H1 (cell line): ENCODE measurements at regions not wholly inside any gene's neighbourhood (a gene's known extent, or its start where the extent isn't known, plus 50 kb on each side); places are given as distances from the start of the nearest gene placed in this dataset.
A peak's percentile ranks its signal among the peaks of the same experiment; 100 is the strongest.

Experiments used
- CTCF ChIA-PET: fragments of 300-600 bp; sonication (Branson Sonifier 250); formaldehyde crosslinking; loops from one replicate; lab custom pipeline; 2021; ENCODE audit not compliant: partially characterized antibody; lab: Charles Lee
- POLR2A ChIA-PET: fragments of 300-600 bp; sonication (Branson Sonifier 250); formaldehyde crosslinking; loops from one replicate; lab custom pipeline; 2021; ENCODE audit warnings: inconsistent platforms; ENCODE audit not compliant: partially characterized antibody; lab: Charles Lee
- DNase-seq, 2 experiments: peaks; one replicate each; pipeline versions ENCODE4 v3.0.0 to v3.0.0-alpha.2; 2010 to 2022; ENCODE audit warnings: low spot score in 2 of 2, low read depth in 1 of 2, mixed read lengths in 1 of 2
- FAIRE-seq: peaks from 2 replicates; lab custom pipeline; 2011; peaks lifted over from hg19 to GRCh38; lab: Jason Lieb, UNC
- H2AFZ ChIP-seq: 2 replicates; pipeline ENCODE4 v1.8.1; 2012; ENCODE audit warnings: low read length, inconsistent platforms
- H2AK5ac ChIP-seq: 2 replicates; pipeline ENCODE4 v1.6.1; 2013; ENCODE audit warnings: low read depth, low read length
- H2BK120ac ChIP-seq: replicated peaks from 2 replicates; pipeline ENCODE3; 2013; ENCODE audit warnings: low read depth, low read length, inconsistent platforms
- H2BK12ac ChIP-seq: 2 replicates; pipeline ENCODE4 v1.6.1; 2013; ENCODE audit warnings: low read depth, low read length
- H2BK15ac ChIP-seq: 2 replicates; pipeline ENCODE4 v1.6.1; 2013; ENCODE audit warnings: low read length
- H2BK20ac ChIP-seq: 2 replicates; pipeline ENCODE4 v1.6.1; 2013; ENCODE audit warnings: low read length
- H2BK5ac ChIP-seq: 2 replicates; pipeline ENCODE4 v1.6.1; 2013; ENCODE audit warnings: low read depth, low read length
- H3K14ac ChIP-seq: 2 replicates; pipeline ENCODE4 v1.6.1; 2013; ENCODE audit warnings: inconsistent platforms; ENCODE audit not compliant: insufficient read length
- H3K18ac ChIP-seq: 2 replicates; pipeline ENCODE4 v1.6.1; 2013; ENCODE audit warnings: low read length; ENCODE audit errors: extremely low read depth
- H3K23ac ChIP-seq: 2 replicates; pipeline ENCODE4 v1.6.1; 2013; ENCODE audit warnings: inconsistent platforms; ENCODE audit not compliant: insufficient read length
- H3K23me2 ChIP-seq: 2 replicates; pipeline ENCODE4 v1.6.1; 2013; ENCODE audit warnings: low read depth, low read length
- H3K27ac ChIP-seq: 2 replicates; pipeline ENCODE4 v1.6.1; 2011; ENCODE audit warnings: low read depth, low read length, inconsistent platforms
- H3K27me3 ChIP-seq, 4 experiments: replicated peaks in 1 of 4; 1 replicate in 1 of 4; 2 replicates in 3 of 4; pipeline versions ENCODE4 v1.6.1 to v1.8.1; 2011 to 2013; ENCODE audit warnings: low read length in 3 of 4, mild to moderate bottlenecking in 3 of 4, inconsistent platforms in 2 of 4, mixed read lengths in 2 of 4, moderate library complexity in 1 of 4; ENCODE audit not compliant: control insufficient read depth in 3 of 4, insufficient read depth in 3 of 4; ENCODE audit errors: extremely low read depth in 1 of 4
- H3K36me3 ChIP-seq, 4 experiments: 2 replicates each; pipeline versions ENCODE4 v1.6.1 to v1.8.1; 2011 to 2013; ENCODE audit warnings: mild to moderate bottlenecking in 4 of 4, low read length in 3 of 4, moderate library complexity in 2 of 4, control low read depth in 1 of 4, inconsistent platforms in 1 of 4; ENCODE audit not compliant: insufficient read depth in 4 of 4, control insufficient read depth in 2 of 4
- H3K4ac ChIP-seq: replicated peaks from 2 replicates; pipeline ENCODE3; 2013; ENCODE audit warnings: low read length, low read depth, mixed read lengths, inconsistent platforms; ENCODE audit not compliant: insufficient read length
- H3K4me1 ChIP-seq, 4 experiments: replicated peaks in 1 of 4; 1 replicate in 1 of 4; 2 replicates in 3 of 4; pipeline versions ENCODE4 v1.6.1 to v1.8.1; 2011 to 2013; ENCODE audit warnings: low read length in 3 of 4, inconsistent platforms in 2 of 4, mixed read lengths in 1 of 4; ENCODE audit not compliant: insufficient read depth in 4 of 4, control insufficient read depth in 3 of 4
- H3K4me2 ChIP-seq, 2 experiments: 2 replicates each; pipeline versions ENCODE4 v1.6.1 to v1.8.1; 2011 to 2013; ENCODE audit warnings: low read depth in 2 of 2, low read length in 2 of 2, control low read depth in 1 of 2, inconsistent platforms in 1 of 2, mild to moderate bottlenecking in 1 of 2; ENCODE audit not compliant: insufficient read depth in 1 of 2
- H3K4me3 ChIP-seq, 4 experiments: fragments of 200-600, 300-600 bp in 1 of 4; sonication (generic), shearing (Covaris generic), sonication (Bioruptor Twin) in 1 of 4; 2 replicates each; pipeline versions ENCODE4 v1.5.1 to v1.8.1; 2011 to 2016; ENCODE audit warnings: low read length in 4 of 4, low read depth in 3 of 4, control low read depth in 2 of 4, inconsistent platforms in 2 of 4, mild to moderate bottlenecking in 2 of 4, mixed read lengths in 1 of 4, moderate library complexity in 1 of 4; ENCODE audit not compliant: insufficient read depth in 2 of 4; ENCODE audit errors: extremely low read depth in 1 of 4
- H3K56ac ChIP-seq: replicated peaks from 2 replicates; pipeline ENCODE3; 2013; ENCODE audit warnings: low read depth, mild to moderate bottlenecking, mixed read lengths, low read length, inconsistent platforms; ENCODE audit not compliant: insufficient read length
- H3K79me1 ChIP-seq: 2 replicates; pipeline ENCODE4 v1.6.1; 2013; ENCODE audit warnings: low read depth, low read length, control low read depth
- H3K79me2 ChIP-seq, 2 experiments: 2 replicates each; pipeline versions ENCODE4 v1.6.1 to v1.8.1; 2012 to 2013; ENCODE audit warnings: low read length in 2 of 2, mild to moderate bottlenecking in 2 of 2, inconsistent platforms in 1 of 2; ENCODE audit not compliant: insufficient read depth in 2 of 2, control insufficient read depth in 1 of 2
- H3K9ac ChIP-seq, 4 experiments: replicated peaks in 1 of 4; 1 replicate in 1 of 4; 2 replicates in 3 of 4; pipeline versions ENCODE4 v1.6.1 to v1.8.1; 2011 to 2013; ENCODE audit warnings: low read depth in 3 of 4, low read length in 3 of 4, control low read depth in 2 of 4, mild to moderate bottlenecking in 2 of 4, moderate library complexity in 2 of 4, inconsistent platforms in 1 of 4; ENCODE audit errors: extremely low read depth in 1 of 4
- H3K9me3 ChIP-seq, 2 experiments: 2 replicates each; pipeline versions ENCODE4 v1.6.1 to v1.8.1; 2012 to 2013; ENCODE audit warnings: mild to moderate bottlenecking in 2 of 2, moderate library complexity in 2 of 2, control low read depth in 1 of 2, inconsistent platforms in 1 of 2, low read depth in 1 of 2, low read length in 1 of 2, mixed read lengths in 1 of 2; ENCODE audit not compliant: insufficient read depth in 2 of 2
- H4K20me1 ChIP-seq, 2 experiments: replicated peaks in 1 of 2; 2 replicates each; pipeline versions ENCODE3 to v1.8.1; 2011 to 2013; ENCODE audit warnings: inconsistent platforms in 2 of 2, low read length in 2 of 2, mild to moderate bottlenecking in 1 of 2; ENCODE audit not compliant: insufficient read depth in 2 of 2, control insufficient read depth in 1 of 2
- H4K5ac ChIP-seq: 2 replicates; pipeline ENCODE4 v1.6.1; 2013; ENCODE audit warnings: low read length, low read depth, mixed read lengths, inconsistent platforms; ENCODE audit not compliant: insufficient read length
- H4K8ac ChIP-seq: 2 replicates; pipeline ENCODE4 v1.8.0; 2013; ENCODE audit warnings: mild to moderate bottlenecking, moderate library complexity, low read length, inconsistent platforms; ENCODE audit not compliant: insufficient read depth; ENCODE audit errors: extremely low read depth
- H4K91ac ChIP-seq: replicated peaks from 2 replicates; pipeline ENCODE3; 2013; ENCODE audit warnings: low read length, mixed read lengths, inconsistent platforms; ENCODE audit not compliant: insufficient read length
- BCL11A ChIP-seq, 2 experiments: IDR thresholded peaks; one replicate each; pipeline ENCODE4 v1.6.1; 2011; ENCODE audit warnings: low read depth in 2 of 2, low read length in 2 of 2, mild to moderate bottlenecking in 2 of 2
- CTBP2 ChIP-seq: IDR thresholded peaks from 2 replicates; pipeline ENCODE4 v1.7.0; 2011; ENCODE audit warnings: borderline replicate concordance, mild to moderate bottlenecking, moderate library complexity, mixed read lengths, low read length; ENCODE audit not compliant: insufficient read depth, insufficient read length
- EP300 ChIP-seq, 2 experiments: IDR thresholded peaks; 1 replicate in 1 of 2; 2 replicates in 1 of 2; pipeline ENCODE4 v1.6.1; 2011 to 2012; ENCODE audit warnings: low read depth in 2 of 2, low read length in 2 of 2, mild to moderate bottlenecking in 2 of 2, borderline replicate concordance in 1 of 2, inconsistent platforms in 1 of 2, moderate library complexity in 1 of 2
- JUND ChIP-seq: IDR thresholded peaks from 2 replicates; pipeline ENCODE4 v1.6.1; 2011; ENCODE audit warnings: mild to moderate bottlenecking, improper control_type of control experiment, low read length
- MAFK ChIP-seq: IDR thresholded peaks from 2 replicates; pipeline ENCODE4 v1.6.1; 2012; ENCODE audit warnings: low read depth, mild to moderate bottlenecking, improper control_type of control experiment, low read length
- SAP30 ChIP-seq: fragments of 300-600 bp; sonication (generic); IDR thresholded peaks from 2 replicates; pipeline ENCODE4 v1.7.1; 2012; ENCODE audit warnings: low read length, moderate library complexity, mild to moderate bottlenecking, inconsistent platforms; ENCODE audit not compliant: insufficient read depth, insufficient replicate concordance
- WGBS, 2 experiments: shearing (Covaris generic) in 1 of 2; methylation state at CpG; one replicate each; pipeline versions ENCODE4 v1.1.6 to v1.1.7; 2013 to 2015; ENCODE audit warnings: low lambda C conversion rate in 2 of 2, mixed read lengths in 2 of 2, inconsistent platforms in 1 of 2, low coverage in 1 of 2, missing lambda C conversion rate in 1 of 2; ENCODE audit not compliant: insufficient replicate concordance in 2 of 2, insufficient coverage in 1 of 2, insufficient read length in 1 of 2; ENCODE audit errors: extremely low coverage in 1 of 2, missing lambda C conversion rate in 1 of 2; 5-methylcytosine and 5-hydroxymethylcytosine counted together

DNA sequence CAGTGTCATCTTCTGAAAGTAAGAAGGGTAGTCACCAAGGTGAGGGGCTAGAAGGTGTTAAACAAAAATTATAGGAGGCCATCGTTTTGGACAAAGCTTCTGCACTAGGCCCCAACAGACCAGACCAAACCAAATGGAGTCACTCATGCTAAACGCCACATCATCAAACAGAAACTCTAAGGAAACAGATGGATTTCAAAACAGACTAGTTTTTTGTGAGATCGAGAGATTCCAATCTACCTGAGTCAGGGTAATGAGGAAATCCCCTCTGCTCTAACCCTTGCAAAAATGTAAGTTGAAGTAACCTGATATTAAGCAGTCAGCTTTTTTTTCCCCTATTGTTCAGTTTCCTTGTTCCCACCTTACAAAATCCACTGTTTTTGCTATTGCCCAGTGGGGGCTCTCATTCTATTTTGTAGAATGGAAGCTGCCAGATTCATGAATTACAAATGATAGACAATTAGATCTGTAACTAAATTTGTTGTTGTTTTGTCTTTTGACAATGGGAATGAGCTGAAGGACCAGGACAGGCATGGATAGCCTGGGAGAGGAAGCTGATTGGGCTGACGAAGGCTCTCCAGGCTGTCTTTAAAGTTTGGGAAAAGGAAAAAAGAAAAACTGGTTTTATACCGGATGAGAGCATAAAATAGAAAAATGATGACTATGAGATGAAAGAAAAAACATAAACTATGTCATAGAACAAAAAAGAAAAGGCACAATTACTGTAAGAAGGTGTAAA is 94.7 kb upstream of the ADAMTSL1 start:
- Histone ChIP-seq H2AK5ac (no peak overlapping the region), H2BK5ac (no peak overlapping the region), H3K56ac (no peak overlapping the region), H3K27me3 (no peaks in the 10 kb centered on the region), H3K4me2 (0 out of 4 replicates have a peak overlapping the region, but pooled peaks of 1 of the 2 experiments have one; percentile 10), H3K27ac (no peak overlapping the region; the same call in 1 of the 2 replicates), H3K18ac (no peak overlapping the region), H2BK120ac (no peak overlapping the region), H3K23me2 (no peaks in the 10 kb centered on the region), H4K20me1 (no peaks in the 10 kb centered on the region), H2BK20ac (no peak overlapping the region), H3K79me1 (no peaks in the 10 kb centered on the region), H3K9ac (no peak overlapping the region), H3K23ac (no peak overlapping the region), H3K36me3 (no peaks in the 10 kb centered on the region), H4K5ac (no peak overlapping the region), H3K14ac (no peak overlapping the region), H2BK15ac (no peak overlapping the region), H3K9me3 (no peaks in the 10 kb centered on the region), H3K4me3 (no peak overlapping the region), H4K8ac (no peak overlapping the region), H4K91ac (no peak overlapping the region), H3K4ac (no peak overlapping the region), H3K4me1 (peaks cover 0 to 3% (median 0%) of the 10 kb centered on the region in 4 experiments; a peak in 1 of 7 replicates)
- 61% methylated on average over 5 of the region's 5 CpGs; no CpG with 5 or more reads in 1 of the 2 experiments for WGBS, 2 experiments
- DNase-seq = peak in 1 of 2 experiments; percentile 25
- FAIRE-seq = peak; percentile 42
- ChIA-PET CTCF (interaction anchor here (0.6 to 1.7 kb wide), 4 partner anchors 17 to 123 kb away, joined by 3 to 5 read pairs (median 4); no protein-coding TSS in a partner anchor), POLR2A (interaction anchor here (0.6 kb wide), 2 partner anchors 12 to 14 kb away, joined by 3 read pairs; no protein-coding TSS in a partner anchor)
- 0 out of 3 replicates have a peak, but pooled peaks of 1 of the 2 experiments have one; percentile 6 for TF ChIP-seq EP300 (IDR thresholded peaks at IDR 0.05; ENCODE audit: borderline replicate concordance in 1 of 2, low read depth in 2 of 2, low read length in 2 of 2)
- 0 out of 2 replicates have a peak, but pooled peaks have one; percentile 9 for TF ChIP-seq JUND
- peak; percentile 18; the same call in 1 of the 2 replicates for TF ChIP-seq MAFK
- no peak for TF ChIP-seq BCL11A (IDR thresholded peaks at IDR 0.05; ENCODE audit: low read depth in 2 of 2, low read length in 2 of 2)
- no peak for TF ChIP-seq SAP30
- TF ChIP-seq CTBP2 = no peak
- TF ChIP-seq, all 59 proteins: peak for 3
- Histone ChIP-seq H2BK12ac (no peak overlapping the region), H3K79me2 (no peaks in the 10 kb centered on the region), H2AFZ (no peak overlapping the region)
